Activated naive CD4-positive, alpha-beta T cell treated with anti-CD3 and anti-CD28 coated beads, Interleukin-2, amount 50 U/mL, for 72 hours (primary cell): ENCODE measurements at regions not wholly inside any gene's neighbourhood (a gene's known extent, or its start where the extent isn't known, plus 50 kb on each side); places are given as distances from the start of the nearest gene placed in this dataset.

ENCODE experiments used
- ATAC-seq, 2 donors: fragments of 150-1000 bp; cut with Tn5 transposase; 2 replicates each; pipeline ENCODE4 v1.10.0; 2021; ENCODE audit warnings: mild to moderate bottlenecking in 2 of 2, moderate library complexity in 2 of 2
- DNase-seq, 2 donors: peaks; one replicate each; pipeline ENCODE4 v3.0.0; 2021 to 2022; ENCODE audit warnings: low spot score in 2 of 2
- H3K27ac Mint-ChIP-seq, 2 donors: one replicate each; pipeline ENCODE4 v1.8.0; 2022; ENCODE audit warnings: mild to moderate bottlenecking in 2 of 2, mixed read lengths in 2 of 2
- H3K36me3 Mint-ChIP-seq, 2 donors: one replicate each; pipeline ENCODE4 v1.8.0; 2022; ENCODE audit warnings: mixed read lengths in 2 of 2
- H3K9me3 Mint-ChIP-seq, 2 donors: one replicate each; pipeline ENCODE4 v1.8.0; 2022; ENCODE audit warnings: mixed read lengths in 2 of 2

- Mint-ChIP-seq H3K9me3 (no peaks in the 10 kb centered on the region), H3K36me3 (no peaks in the 10 kb centered on the region), H3K27ac (no peak overlapping the region)
- no peak for DNase-seq
- ATAC-seq, result peak in 1 of 2 donors; percentile 16
These were observed 67.3 kb upstream of the TEX51 start for GRCh38 chr2:126831234-126832005.

GRCh38 chr2:126832014-126832413, 66.7 kb upstream of the TEX51 start:
- Mint-ChIP-seq H3K9me3 (no peaks in the 10 kb centered on the region), H3K36me3 (no peaks in the 10 kb centered on the region), H3K27ac (no peak overlapping the region)
- DNase-seq, result no peak
- no peak for ATAC-seq

- DNase-seq, result no peak
- Mint-ChIP-seq H3K36me3 (no peaks in the 10 kb centered on the region), H3K27ac (no peak overlapping the region), H3K9me3 (no peaks in the 10 kb centered on the region)
- ATAC-seq, result no peak
These were observed 65.9 kb upstream of the TEX51 start for GRCh38 chr2:126832757-126833156.

- Mint-ChIP-seq H3K36me3 (no peaks in the 10 kb centered on the region), H3K27ac (no peak overlapping the region), H3K9me3 (no peaks in the 10 kb centered on the region)
- ATAC-seq, result no peak
- no peak for DNase-seq
These were observed 64.6 kb upstream of the TEX51 start for GRCh38 chr2:126834006-126834659.

- ATAC-seq (no peak), DNase-seq (no peak)
- no peaks in the 10 kb centered on the region for H3K36me3 Mint-ChIP-seq
These were observed 63.4 kb upstream of the TEX51 start for GRCh38 chr2:126835261-126835660.

GRCh38 chr2:126835831-126836230, 62.9 kb upstream of the TEX51 start:
- ATAC-seq (no peak), DNase-seq (no peak)
- H3K36me3 Mint-ChIP-seq, result no peaks in the 10 kb centered on the region
- no peaks in the 10 kb centered on the region for H3K9me3 Mint-ChIP-seq
- no peak overlapping the region for H3K27ac Mint-ChIP-seq

More at GRCh38 chr2:126835261-126835660, 63.4 kb upstream of the TEX51 start:
- H3K27ac Mint-ChIP-seq, result no peak overlapping the region
- no peaks in the 10 kb centered on the region for H3K9me3 Mint-ChIP-seq

GRCh38 chr2:126836761-126837679, 61.7 kb upstream of the TEX51 start:
- H3K9me3 Mint-ChIP-seq, result no peaks in the 10 kb centered on the region
- ATAC-seq, result no peak

GRCh38 chr2:126837966-126838715, 60.5 kb upstream of the TEX51 start:
- H3K9me3 Mint-ChIP-seq, result no peaks in the 10 kb centered on the region
- no peak overlapping the region for H3K27ac Mint-ChIP-seq
- H3K36me3 Mint-ChIP-seq, result no peaks in the 10 kb centered on the region
- no peak for ATAC-seq
- no peak for DNase-seq

More at GRCh38 chr2:126836761-126837679, 61.7 kb upstream of the TEX51 start:
- H3K36me3 Mint-ChIP-seq, result no peaks in the 10 kb centered on the region
- no peak overlapping the region for H3K27ac Mint-ChIP-seq
- DNase-seq, result no peak

- no peaks in the 10 kb centered on the region for H3K36me3 Mint-ChIP-seq
- DNase-seq (no peak), ATAC-seq (no peak)
- H3K27ac Mint-ChIP-seq, result no peak overlapping the region
- no peaks in the 10 kb centered on the region for H3K9me3 Mint-ChIP-seq
These were observed 60.0 kb upstream of the TEX51 start for GRCh38 chr2:126838716-126838985.

GRCh38 chr2:126839796-126840195, 58.9 kb upstream of the TEX51 start:
- H3K27ac Mint-ChIP-seq, result no peak overlapping the region
- ATAC-seq (no peak), DNase-seq (no peak)
- H3K36me3 Mint-ChIP-seq, result no peaks in the 10 kb centered on the region
- H3K9me3 Mint-ChIP-seq, result no peaks in the 10 kb centered on the region

GRCh38 chr2:126843081-126843480, 55.6 kb upstream of the TEX51 start:
- H3K27ac Mint-ChIP-seq, result no peak overlapping the region
- DNase-seq (no peak), ATAC-seq (no peak)
- H3K9me3 Mint-ChIP-seq, result no peaks in the 10 kb centered on the region
- H3K36me3 Mint-ChIP-seq, result no peaks in the 10 kb centered on the region

- Mint-ChIP-seq H3K9me3 (no peaks in the 10 kb centered on the region), H3K27ac (no peak overlapping the region), H3K36me3 (no peaks in the 10 kb centered on the region)
- DNase-seq (no peak), ATAC-seq (no peak)
These were observed 52.4 kb upstream of the TEX51 start for GRCh38 chr2:126846241-126846640.
